Keratinocyte (primary cell): ENCODE measurements at regions not wholly inside any gene's neighbourhood (a gene's known extent, or its start where the extent isn't known, plus 50 kb on each side); places are given as distances from the start of the nearest gene placed in this dataset.
"Not testable (repeated sequence)": the region's sequence is repeated elsewhere in the genome, so short reads cannot be mapped to it uniquely, and the experiment has no call there.

Experiments
- DNase-seq: peaks from one replicate; pipeline ENCODE4 v3.0.0-alpha.2; 2011; ENCODE audit warnings: low read depth, missing footprints, low spot score
- FAIRE-seq: peaks from 2 replicates; lab custom pipeline; 2011; peaks lifted over from hg19 to GRCh38; lab: Jason Lieb, UNC
- H2AFZ ChIP-seq: 2 replicates; pipeline ENCODE4 v1.6.0; 2012; ENCODE audit warnings: low read length, control low read depth, inconsistent platforms; ENCODE audit not compliant: control insufficient read depth
- H3K27ac ChIP-seq: 2 replicates; pipeline ENCODE4 v1.5.1; 2011; ENCODE audit warnings: low read length; ENCODE audit not compliant: control insufficient read depth, insufficient read depth
- H3K27me3 ChIP-seq: 3 replicates; pipeline ENCODE4 v1.6.0; 2011; ENCODE audit warnings: low read length; ENCODE audit not compliant: control insufficient read depth, insufficient read depth; ENCODE audit errors: extremely low read depth
- H3K36me3 ChIP-seq, 2 experiments: 2 replicates in 1 of 2; 3 replicates in 1 of 2; pipeline ENCODE4 v1.5.1; 2011; ENCODE audit warnings: low read length in 2 of 2, mild to moderate bottlenecking in 1 of 2; ENCODE audit not compliant: control insufficient read depth in 2 of 2, insufficient read depth in 2 of 2; ENCODE audit errors: extremely low read depth in 1 of 2
- H3K4me1 ChIP-seq: 3 replicates; pipeline ENCODE4 v1.5.1; 2011; ENCODE audit warnings: low read length; ENCODE audit not compliant: control insufficient read depth, insufficient read depth; ENCODE audit errors: extremely low read depth
- H3K4me2 ChIP-seq: 3 replicates; pipeline ENCODE4 v1.6.0; 2011; ENCODE audit warnings: low read depth, low read length; ENCODE audit not compliant: control insufficient read depth, insufficient read depth; ENCODE audit errors: extremely low read depth
- H3K4me3 ChIP-seq, 3 experiments: fragments of 200-600 bp in 1 of 3; sonication (generic) in 1 of 3; 2 replicates in 2 of 3; 3 replicates in 1 of 3; pipeline ENCODE4 v1.5.1; 2011 to 2016; ENCODE audit warnings: low read length in 3 of 3, mild to moderate bottlenecking in 3 of 3, control low read depth in 2 of 3, inconsistent platforms in 1 of 3, low read depth in 1 of 3, mixed read lengths in 1 of 3, mixed run types in 1 of 3, moderate library complexity in 1 of 3; ENCODE audit not compliant: control insufficient read depth in 2 of 3, insufficient read depth in 2 of 3; ENCODE audit errors: extremely low read depth in 1 of 3
- H3K79me2 ChIP-seq: 2 replicates; pipeline ENCODE4 v1.6.0; 2012; ENCODE audit warnings: low read length; ENCODE audit not compliant: control insufficient read depth, insufficient read depth
- H3K9ac ChIP-seq: 3 replicates; pipeline ENCODE4 v1.6.0; 2011; ENCODE audit warnings: low read length; ENCODE audit not compliant: control insufficient read depth, insufficient read depth; ENCODE audit errors: extremely low read depth
- H3K9me1 ChIP-seq: 3 replicates; pipeline ENCODE4 v1.6.0; 2011; ENCODE audit warnings: low read length; ENCODE audit not compliant: control insufficient read depth, insufficient read depth; ENCODE audit errors: extremely low read depth
- H3K9me3 ChIP-seq: 2 replicates; pipeline ENCODE4 v1.5.1; 2012; ENCODE audit warnings: low read depth, low read length; ENCODE audit not compliant: control insufficient read depth
- H4K20me1 ChIP-seq: 3 replicates; pipeline ENCODE4 v1.6.0; 2011; ENCODE audit warnings: low read length; ENCODE audit not compliant: control insufficient read depth, insufficient read depth; ENCODE audit errors: extremely low read depth
- EZH2 ChIP-seq: IDR thresholded peaks from one replicate; pipeline ENCODE4 v1.6.1; 2012; ENCODE audit warnings: inconsistent platforms, mild to moderate bottlenecking, low read length, moderate library complexity
- dilution Hi-C: fragments of 300-500 bp; cut with MboI; formaldehyde crosslinking; loops from one replicate; pipeline ENCODE4 v1.7.0; 2020; ENCODE audit warnings: low sequenced_read_pairs; ENCODE audit not compliant: extremely low pct_ligation_motif_present
- TF ChIP-seq, protein P1 (sequence below), 3 experiments: IDR thresholded peaks in 1 of 3; conservative IDR thresholded peaks in 1 of 3; optimal IDR thresholded peaks in 1 of 3; 2 replicates in 2 of 3; 3 replicates in 1 of 3; pipeline versions ENCODE3 to v1.5.1; 2011; ENCODE audit warnings: low read length in 3 of 3, mild to moderate bottlenecking in 3 of 3, moderate library complexity in 2 of 3, control low read depth in 1 of 3, inconsistent platforms in 1 of 3; ENCODE audit not compliant: insufficient read depth in 2 of 3; ENCODE audit errors: extremely low read depth in 1 of 3

DNA sequence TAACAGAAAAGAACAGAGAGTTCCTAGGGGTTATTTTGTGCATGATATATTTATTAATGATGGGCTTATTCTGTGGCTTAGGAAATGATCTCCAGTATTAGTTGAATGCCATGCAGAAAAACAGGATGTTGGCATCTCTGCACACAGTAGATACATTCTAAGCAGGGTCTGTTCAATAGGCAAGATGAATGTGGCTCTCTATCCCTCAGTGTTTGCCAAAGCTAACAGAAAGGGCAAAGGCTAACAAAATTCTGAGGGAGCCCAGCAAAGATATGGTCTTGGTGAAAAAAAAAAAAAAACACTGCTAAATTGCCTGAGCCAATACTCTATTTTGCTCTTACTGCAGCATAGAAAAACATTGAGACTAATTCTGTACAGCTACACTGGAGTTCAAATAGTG lies 1095.8 kb downstream of the UQCRFS1 start:
- dilution Hi-C loops: no loop called here
- no peak for FAIRE-seq

DNA sequence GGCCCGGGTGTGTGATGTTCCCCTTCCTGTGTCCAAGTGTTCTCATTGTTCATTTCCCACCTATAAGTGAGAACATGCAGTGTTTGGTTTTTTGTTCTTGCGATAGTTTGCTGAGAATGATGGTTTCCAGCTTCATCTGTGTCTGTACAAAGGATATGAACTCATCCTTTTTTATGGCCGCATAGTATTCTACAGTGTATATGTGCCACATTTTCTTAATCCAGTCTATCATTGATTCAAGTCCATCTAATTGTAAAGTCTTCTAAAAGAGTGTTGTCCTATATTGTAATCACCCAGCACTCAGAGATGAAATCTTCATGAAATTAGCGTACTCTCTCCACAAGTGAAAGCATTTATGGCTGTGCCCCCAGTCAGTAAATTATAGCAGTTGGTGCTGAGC lies 1096.6 kb downstream of the UQCRFS1 start:
- FAIRE-seq, dilution Hi-C loops: not testable (repeated sequence)

More for the DNA sequence above, 1095.8 kb downstream of the UQCRFS1 start:
- no peaks in the 10 kb centered on the region for H3K9me1 ChIP-seq
- no peaks in the 10 kb centered on the region for H4K20me1 ChIP-seq
- TF ChIP-seq, protein P1, sequence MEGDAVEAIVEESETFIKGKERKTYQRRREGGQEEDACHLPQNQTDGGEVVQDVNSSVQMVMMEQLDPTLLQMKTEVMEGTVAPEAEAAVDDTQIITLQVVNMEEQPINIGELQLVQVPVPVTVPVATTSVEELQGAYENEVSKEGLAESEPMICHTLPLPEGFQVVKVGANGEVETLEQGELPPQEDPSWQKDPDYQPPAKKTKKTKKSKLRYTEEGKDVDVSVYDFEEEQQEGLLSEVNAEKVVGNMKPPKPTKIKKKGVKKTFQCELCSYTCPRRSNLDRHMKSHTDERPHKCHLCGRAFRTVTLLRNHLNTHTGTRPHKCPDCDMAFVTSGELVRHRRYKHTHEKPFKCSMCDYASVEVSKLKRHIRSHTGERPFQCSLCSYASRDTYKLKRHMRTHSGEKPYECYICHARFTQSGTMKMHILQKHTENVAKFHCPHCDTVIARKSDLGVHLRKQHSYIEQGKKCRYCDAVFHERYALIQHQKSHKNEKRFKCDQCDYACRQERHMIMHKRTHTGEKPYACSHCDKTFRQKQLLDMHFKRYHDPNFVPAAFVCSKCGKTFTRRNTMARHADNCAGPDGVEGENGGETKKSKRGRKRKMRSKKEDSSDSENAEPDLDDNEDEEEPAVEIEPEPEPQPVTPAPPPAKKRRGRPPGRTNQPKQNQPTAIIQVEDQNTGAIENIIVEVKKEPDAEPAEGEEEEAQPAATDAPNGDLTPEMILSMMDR (optimal IDR thresholded peaks at IDR 0.05 in 1 of 3, IDR thresholded peaks at IDR 0.05 in 1 of 3, conservative IDR thresholded peaks at IDR 0.05 in 1 of 3; ENCODE audit: extremely low read depth in 1 of 3, insufficient read depth in 2 of 3, low read length in 3 of 3): no peak
- TF ChIP-seq EZH2: no peak
- no peak overlapping the region for H2AFZ ChIP-seq
- H3K27me3 ChIP-seq: no peaks in the 10 kb centered on the region
- no peak overlapping the region for H3K4me3 ChIP-seq
- no peaks in the 10 kb centered on the region for H3K36me3 ChIP-seq
- no peak for DNase-seq
- H3K4me2 ChIP-seq: no peak overlapping the region
- no peaks in the 10 kb centered on the region for H3K79me2 ChIP-seq
- H3K9me3 ChIP-seq: peaks cover 2% of the 10 kb centered on the region
- no peak overlapping the region for H3K27ac ChIP-seq
- H3K9ac ChIP-seq: no peak overlapping the region
- H3K4me1 ChIP-seq: no peaks in the 10 kb centered on the region

DNA sequence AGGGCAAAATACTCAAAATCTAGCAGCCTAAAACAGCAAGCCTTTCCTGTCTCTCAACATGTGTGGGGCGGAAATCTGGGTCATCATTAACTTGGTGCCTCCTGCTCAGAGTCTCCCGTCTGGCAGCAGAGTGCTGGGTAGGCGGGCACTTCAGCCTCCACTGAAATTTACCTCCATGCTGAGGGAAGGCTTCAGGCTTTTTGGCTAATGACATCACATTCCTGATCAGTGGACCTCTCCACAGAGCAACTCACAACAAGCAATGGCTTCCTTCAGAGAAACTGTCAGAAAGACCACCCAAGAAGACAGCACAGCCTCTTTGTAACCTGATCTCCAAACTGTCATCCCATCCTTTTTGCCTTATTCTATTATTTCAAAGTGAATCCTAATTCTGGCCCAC lies 1109.0 kb downstream of the UQCRFS1 start:
- H3K9ac ChIP-seq: no peak overlapping the region
- no peak for FAIRE-seq
- no peak overlapping the region for H3K4me2 ChIP-seq
- no peak overlapping the region for H3K27ac ChIP-seq
- no peaks in the 10 kb centered on the region for H3K79me2 ChIP-seq
- dilution Hi-C loops: no loop called here
- no peak for TF ChIP-seq EZH2
- TF ChIP-seq, protein P1 (optimal IDR thresholded peaks at IDR 0.05 in 1 of 3, IDR thresholded peaks at IDR 0.05 in 1 of 3, conservative IDR thresholded peaks at IDR 0.05 in 1 of 3; ENCODE audit: extremely low read depth in 1 of 3, insufficient read depth in 2 of 3, low read length in 3 of 3): no peak
- no peak for DNase-seq
- no peaks in the 10 kb centered on the region for H3K27me3 ChIP-seq
- peaks cover 4% of the 10 kb centered on the region for H3K9me3 ChIP-seq
- no peaks in the 10 kb centered on the region for H3K4me1 ChIP-seq
- H4K20me1 ChIP-seq: no peaks in the 10 kb centered on the region
- H3K36me3 ChIP-seq: no peaks in the 10 kb centered on the region
- H2AFZ ChIP-seq: no peak overlapping the region
- no peak overlapping the region for H3K4me3 ChIP-seq
- no peaks in the 10 kb centered on the region for H3K9me1 ChIP-seq

More for the DNA sequence above, 1096.6 kb downstream of the UQCRFS1 start:
- not testable (repeated sequence) for H3K4me2 ChIP-seq, H3K9ac ChIP-seq, H3K79me2 ChIP-seq, H2AFZ ChIP-seq, H3K4me1 ChIP-seq, H4K20me1 ChIP-seq, DNase-seq, H3K36me3 ChIP-seq, H3K9me1 ChIP-seq, H3K27ac ChIP-seq, H3K9me3 ChIP-seq, H3K4me3 ChIP-seq, H3K27me3 ChIP-seq

DNA sequence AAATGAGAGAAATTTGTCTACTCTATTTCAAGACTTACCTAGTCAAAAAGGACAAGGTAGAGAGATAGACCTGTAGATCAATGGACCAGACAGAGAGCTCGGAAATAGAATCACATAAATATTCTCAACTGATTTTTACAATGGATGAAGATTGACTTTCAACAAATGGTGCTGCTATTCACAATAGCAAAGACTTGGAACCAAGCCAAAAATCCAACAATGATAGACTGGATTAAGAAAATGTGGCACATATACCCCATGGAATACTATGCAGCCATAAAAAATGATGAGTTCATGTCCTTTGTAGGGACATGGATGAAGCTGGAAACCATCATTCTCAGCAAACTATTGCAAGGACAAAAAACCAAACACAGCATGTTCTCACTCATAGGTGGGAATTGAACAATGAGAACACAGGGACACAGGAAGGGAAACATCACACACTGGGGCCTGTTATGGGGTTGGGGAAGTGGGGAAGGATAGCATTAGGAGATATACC lies 1128.2 kb downstream of the UQCRFS1 start:
- H3K27me3 ChIP-seq, H3K9me1 ChIP-seq, H3K79me2 ChIP-seq, DNase-seq, H3K27ac ChIP-seq, H4K20me1 ChIP-seq, H3K4me3 ChIP-seq, H2AFZ ChIP-seq, H3K4me1 ChIP-seq, H3K9ac ChIP-seq, FAIRE-seq, H3K4me2 ChIP-seq, dilution Hi-C loops, H3K9me3 ChIP-seq, H3K36me3 ChIP-seq: not testable (repeated sequence)
